IMR-90 (cell line): ENCODE measurements at regions not wholly inside any gene's neighbourhood (a gene's known extent, or its start where the extent isn't known, plus 50 kb on each side); places are given as distances from the start of the nearest gene placed in this dataset.

Experiments used
- ATAC-seq: fragments of 200-7000 bp; cut with Tn5 transposase; 2 replicates; pipeline ENCODE4 v1.9.1; 2020; ENCODE audit warnings: low read depth, mild to moderate bottlenecking, moderate library complexity
- BruUV-seq: library from RNA; stranded (reverse); fragments of 400-500 nt; replicated peaks from 2 replicates; lab custom pipeline; 2021; lab: Mats Ljungman, UMichigan
- CTCF ChIA-PET: fragments of 300-600 bp; formaldehyde crosslinking; extraction: SDS; loops from one replicate; lab custom pipeline; 2021; ENCODE audit warnings: antibody characterized with exemption; lab: Yijun Ruan, JAX
- POLR2A ChIA-PET: fragments of 300-600 bp; sonication (Branson Sonifier 250); formaldehyde crosslinking; loops from one replicate; lab custom pipeline; 2022; ENCODE audit warnings: antibody characterized with exemption; ENCODE audit not compliant: unreplicated experiment; lab: Charles Lee
- DNase-seq: peaks from one replicate; pipeline ENCODE4 v3.0.0; 2013
- H2AFZ ChIP-seq: replicated peaks from 2 replicates; pipeline ENCODE3; 2013; ENCODE audit warnings: low read length, mild to moderate bottlenecking; ENCODE audit not compliant: poor library complexity
- H2AK5ac ChIP-seq: 2 replicates; pipeline ENCODE4 v1.6.1; 2013; ENCODE audit warnings: low read depth, low read length, inconsistent platforms
- H2AK9ac ChIP-seq: replicated peaks from 2 replicates; pipeline ENCODE3; 2013; ENCODE audit warnings: mild to moderate bottlenecking, low read depth, low read length, moderate library complexity; ENCODE audit not compliant: poor library complexity
- H2BK120ac ChIP-seq: 2 replicates; pipeline ENCODE4 v1.6.1; 2013; ENCODE audit warnings: low read depth, low read length, inconsistent platforms
- H2BK15ac ChIP-seq: 3 replicates; pipeline ENCODE4 v1.6.1; 2013; ENCODE audit warnings: low read depth, low read length, inconsistent platforms
- H2BK20ac ChIP-seq: 2 replicates; pipeline ENCODE4 v1.6.1; 2013; ENCODE audit warnings: low read depth, mild to moderate bottlenecking, inconsistent platforms, low read length, moderate library complexity
- H2BK5ac ChIP-seq: 2 replicates; pipeline ENCODE4 v1.6.1; 2013; ENCODE audit warnings: mild to moderate bottlenecking, low read depth, low read length, inconsistent platforms; ENCODE audit not compliant: poor library complexity, severe bottlenecking
- H3K14ac ChIP-seq: replicated peaks from 2 replicates; pipeline ENCODE4 v1.6.1; 2013; ENCODE audit warnings: low read depth, low read length, inconsistent platforms
- H3K18ac ChIP-seq: 2 replicates; pipeline ENCODE4 v1.6.1; 2013; ENCODE audit warnings: low read depth, low read length, control low read depth
- H3K23ac ChIP-seq: 2 replicates; pipeline ENCODE4 v1.6.1; 2013; ENCODE audit warnings: low read depth, low read length, inconsistent platforms
- H3K27ac ChIP-seq: 2 replicates; pipeline ENCODE4 v1.5.1; 2013; ENCODE audit warnings: mild to moderate bottlenecking, control low read depth, low read length; ENCODE audit not compliant: insufficient read depth
- H3K27me3 ChIP-seq: 2 replicates; pipeline ENCODE4 v1.6.1; 2013; ENCODE audit warnings: low read length; ENCODE audit not compliant: control insufficient read depth, insufficient read depth
- H3K36me3 ChIP-seq: 2 replicates; pipeline ENCODE4 v1.6.1; 2013; ENCODE audit warnings: low read length, mixed read lengths; ENCODE audit not compliant: control insufficient read depth, insufficient read depth
- H3K4ac ChIP-seq: 2 replicates; pipeline ENCODE4 v1.6.1; 2013; ENCODE audit warnings: low read depth, low read length, inconsistent platforms
- H3K4me1 ChIP-seq: 2 replicates; pipeline ENCODE4 v1.6.1; 2013; ENCODE audit warnings: low read length, mixed read lengths; ENCODE audit not compliant: control insufficient read depth, insufficient read depth
- H3K4me2 ChIP-seq: 2 replicates; pipeline ENCODE4 v1.6.1; 2013; ENCODE audit warnings: low read depth, mild to moderate bottlenecking, control low read depth, low read length, moderate library complexity
- H3K4me3 ChIP-seq: 2 replicates; pipeline ENCODE4 v1.5.1; 2013; ENCODE audit warnings: low read depth, mild to moderate bottlenecking, control low read depth, low read length, moderate library complexity; ENCODE audit not compliant: insufficient read depth
- H3K56ac ChIP-seq: 2 replicates; pipeline ENCODE4 v1.6.1; 2013; ENCODE audit warnings: low read length, inconsistent platforms; ENCODE audit not compliant: insufficient read depth; ENCODE audit errors: extremely low read depth
- H3K79me1 ChIP-seq, 2 experiments: 2 replicates each; pipeline ENCODE4 v1.6.1; 2013; ENCODE audit warnings: low read length in 2 of 2, inconsistent platforms in 1 of 2, low read depth in 1 of 2
- H3K9ac ChIP-seq: 2 replicates; pipeline ENCODE4 v1.6.1; 2013; ENCODE audit warnings: low read depth, low read length, control low read depth
- H3K9me1 ChIP-seq: 2 replicates; pipeline ENCODE4 v1.6.1; 2013; ENCODE audit warnings: low read length, inconsistent platforms; ENCODE audit not compliant: insufficient read depth
- H3K9me3 ChIP-seq: 2 replicates; pipeline ENCODE4 v1.6.1; 2013; ENCODE audit warnings: low read length; ENCODE audit not compliant: control insufficient read depth, insufficient read depth
- H4K20me1 ChIP-seq: 2 replicates; pipeline ENCODE4 v1.6.1; 2013; ENCODE audit warnings: low read length, inconsistent platforms; ENCODE audit not compliant: insufficient read depth
- H4K5ac ChIP-seq: 2 replicates; pipeline ENCODE4 v1.6.1; 2013; ENCODE audit warnings: mild to moderate bottlenecking, low read depth, low read length, control low read depth
- H4K8ac ChIP-seq, 2 experiments: 2 replicates each; pipeline ENCODE4 v1.6.1; 2013; ENCODE audit warnings: low read depth in 2 of 2, low read length in 2 of 2, control low read depth in 1 of 2, inconsistent platforms in 1 of 2
- H4K91ac ChIP-seq: 2 replicates; pipeline ENCODE4 v1.6.1; 2013; ENCODE audit warnings: low read depth, low read length, inconsistent platforms; ENCODE audit not compliant: insufficient read depth
- CEBPB ChIP-seq: IDR thresholded peaks from 2 replicates; pipeline ENCODE4 v1.6.1; 2012; ENCODE audit warnings: low read depth, low read length, improper control_type of control experiment
- POLR2A ChIP-seq: IDR thresholded peaks from 2 replicates; pipeline ENCODE4 v1.6.1; 2012; ENCODE audit warnings: mild to moderate bottlenecking, low read depth, low read length
- RAD21 ChIP-seq: IDR thresholded peaks from 2 replicates; pipeline ENCODE4 v1.6.1; 2012; ENCODE audit warnings: low read length, improper control_type of control experiment
- RFX5 ChIP-seq: IDR thresholded peaks from 2 replicates; pipeline ENCODE4 v1.8.0; 2012; ENCODE audit warnings: low read depth, mild to moderate bottlenecking, low read length, moderate library complexity
- WGBS, 2 experiments: methylation state at CpG; one replicate each; pipeline versions ENCODE4 v1.1.5 to v1.1.7; 2013; ENCODE audit warnings: missing lambda C conversion rate in 2 of 2; ENCODE audit not compliant: insufficient read length in 1 of 2; ENCODE audit errors: extremely low coverage in 2 of 2; 5-methylcytosine and 5-hydroxymethylcytosine counted together
- dilution Hi-C: fragments of 300-500 bp; cut with HindIII; formaldehyde crosslinking; loops from one replicate; pipeline ENCODE4 v1.14.3; 2018; ENCODE audit warnings: low sequenced_read_pairs; ENCODE audit not compliant: unreplicated experiment
- in situ Hi-C: fragments of 300-500 bp; cut with MboI; formaldehyde crosslinking; loops from 3 replicates; pipeline ENCODE4 v1.14.3; 2019; ENCODE audit warnings: low sequenced_read_pairs, inconsistent platforms, mixed read lengths
- intact Hi-C: fragments of 100-400 bp; cut with micrococcal nuclease; formaldehyde crosslinking; loops from 2 replicates; pipeline ENCODE4 v1.10.0; 2022

DNA sequence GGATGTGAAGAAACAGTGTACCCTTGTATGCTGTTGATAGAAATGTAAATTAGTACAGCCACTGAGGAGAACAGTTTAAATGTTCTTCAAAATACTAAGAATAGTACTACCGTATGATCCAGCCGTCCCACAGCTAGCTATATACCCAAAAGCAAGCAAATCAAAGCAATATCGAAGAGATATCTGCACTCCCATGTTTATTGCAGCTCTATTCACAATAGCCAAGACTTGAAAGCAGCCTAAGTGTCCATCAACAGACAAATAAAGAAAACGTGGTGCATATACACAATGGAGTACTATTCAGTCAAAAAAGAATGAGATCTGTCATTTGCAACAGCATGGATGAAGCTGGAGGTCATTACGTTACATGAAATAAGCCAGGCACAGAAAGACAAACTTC, 88.5 kb upstream of the SLC38A4 start:
- H2BK5ac ChIP-seq = no peak overlapping the region
- no peak overlapping the region for H3K56ac ChIP-seq
- no peaks in the 10 kb centered on the region for H3K9me3 ChIP-seq
- H2AK5ac ChIP-seq = no peak overlapping the region
- no peak for DNase-seq
- no peaks in the 10 kb centered on the region for H3K9me1 ChIP-seq
- no peak overlapping the region for H4K8ac ChIP-seq
- no peak overlapping the region for H3K27ac ChIP-seq
- no peaks in the 10 kb centered on the region for H3K36me3 ChIP-seq
- H3K4ac ChIP-seq = no peak overlapping the region
- H3K27me3 ChIP-seq = no peaks in the 10 kb centered on the region
- H2AFZ ChIP-seq = no peak overlapping the region
- no peak overlapping the region for H3K9ac ChIP-seq
- H3K23ac ChIP-seq = no peak overlapping the region
- H3K4me2 ChIP-seq = no peak overlapping the region
- H4K20me1 ChIP-seq = no peaks in the 10 kb centered on the region
- no peak for ATAC-seq
- TF ChIP-seq RFX5 (no peak), RAD21 (no peak), CEBPB (no peak), POLR2A (no peak)
- no peak overlapping the region for H2BK20ac ChIP-seq
- 100% methylated on average over 1 of the region's 5 CpGs; no CpG with 5 or more reads in 1 of the 2 experiments for WGBS, 2 experiments
- no peak overlapping the region for H4K5ac ChIP-seq
- BruUV-seq = no TSS peak
- H2BK120ac ChIP-seq = no peak overlapping the region
- no peak overlapping the region for H2BK15ac ChIP-seq
- dilution Hi-C loops (no loop called here), in situ Hi-C loops (no loop called here), intact Hi-C loops (no loop called here)
- H3K79me1 ChIP-seq = no peaks in the 10 kb centered on the region
- no peak overlapping the region for H2AK9ac ChIP-seq
- H4K91ac ChIP-seq = no peak overlapping the region
- ChIA-PET CTCF (no interaction called here), POLR2A (no interaction called here)
- no peak overlapping the region for H3K14ac ChIP-seq
- H3K4me1 ChIP-seq = peaks cover 9% of the 10 kb centered on the region
- no peak overlapping the region for H3K18ac ChIP-seq
- no peak overlapping the region for H3K4me3 ChIP-seq
